Spinal cord (tissue), 9 donors: ENCODE measurements at regions not wholly inside any gene's neighbourhood (a gene's known extent, or its start where the extent isn't known, plus 50 kb on each side); places are given as distances from the start of the nearest gene placed in this dataset.

ENCODE experiments used
- DNase-seq, 6 donors: peaks; one replicate each; pipeline versions ENCODE4 v3.0.0 to v3.0.0-alpha.2; 2013 to 2015; ENCODE audit warnings: low spot score in 6 of 6, low read depth in 4 of 6
- H3K27ac ChIP-seq: one replicate; pipeline ENCODE4 v1.5.1; 2013; ENCODE audit warnings: low read depth, low read length, control low read depth
- H3K27me3 ChIP-seq: one replicate; pipeline ENCODE4 v1.6.1; 2013; ENCODE audit warnings: low read length; ENCODE audit not compliant: control insufficient read depth, insufficient read depth
- H3K36me3 ChIP-seq: one replicate; pipeline ENCODE4 v1.6.1; 2013; ENCODE audit warnings: low read length; ENCODE audit not compliant: control insufficient read depth, insufficient read depth
- H3K4me1 ChIP-seq: one replicate; pipeline ENCODE4 v1.6.1; 2013; ENCODE audit warnings: low read length; ENCODE audit not compliant: control insufficient read depth, insufficient read depth
- H3K4me3 ChIP-seq: one replicate; pipeline ENCODE4 v1.5.1; 2013; ENCODE audit warnings: low read depth, low read length, control low read depth
- H3K9me3 ChIP-seq: one replicate; pipeline ENCODE4 v1.6.1; 2013; ENCODE audit warnings: low read length; ENCODE audit not compliant: control insufficient read depth, insufficient read depth
- WGBS: methylation state at CpG from one replicate; pipeline ENCODE4 v1.1.5; 2013; ENCODE audit warnings: missing lambda C conversion rate; ENCODE audit not compliant: insufficient coverage; 5-methylcytosine and 5-hydroxymethylcytosine counted together
- donor health status: healthy.

DNA sequence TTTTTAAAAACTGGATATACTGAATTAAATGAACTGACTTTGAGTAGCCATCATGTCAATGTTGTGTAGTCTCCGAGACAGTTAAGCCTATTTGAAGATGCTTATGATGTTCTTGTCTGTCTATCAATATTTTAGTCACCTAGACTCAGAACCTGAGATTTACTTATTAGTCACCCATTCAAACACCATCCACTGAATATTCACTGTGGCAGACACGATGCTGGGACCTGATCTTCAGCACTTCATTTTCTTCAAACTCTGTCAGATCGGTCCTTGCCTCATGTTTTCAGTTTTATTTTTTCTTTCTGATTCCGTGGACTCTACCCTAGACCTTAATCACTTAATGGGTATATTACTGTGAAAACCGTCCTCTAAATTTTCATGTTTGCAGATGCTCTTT is 123.7 kb upstream of the MCHR2 start:
- WGBS = 100% methylated on average over 1 of the region's 5 CpGs
- H3K4me1 ChIP-seq = no peaks in the 10 kb centered on the region
- no peak for DNase-seq
- H3K27ac ChIP-seq = no peak overlapping the region
- peaks cover 4% of the 10 kb centered on the region for H3K27me3 ChIP-seq
- H3K36me3 ChIP-seq = no peaks in the 10 kb centered on the region
- H3K9me3 ChIP-seq = no peaks in the 10 kb centered on the region
- H3K4me3 ChIP-seq = no peak overlapping the region

- no peak overlapping the region for H3K27ac ChIP-seq
- 0% methylated on average over 1 of the region's 4 CpGs for WGBS
- H3K36me3 ChIP-seq = no peaks in the 10 kb centered on the region
- DNase-seq = peak; percentile 38 to 92 (median 66)
- H3K4me1 ChIP-seq = no peaks in the 10 kb centered on the region
- H3K27me3 ChIP-seq = peaks cover 12% of the 10 kb centered on the region
- no peak overlapping the region for H3K4me3 ChIP-seq
- H3K9me3 ChIP-seq = no peaks in the 10 kb centered on the region
Observed at GRCh38 chr6:100116411-100117194, 122.6 kb upstream of the MCHR2 start.

DNA sequence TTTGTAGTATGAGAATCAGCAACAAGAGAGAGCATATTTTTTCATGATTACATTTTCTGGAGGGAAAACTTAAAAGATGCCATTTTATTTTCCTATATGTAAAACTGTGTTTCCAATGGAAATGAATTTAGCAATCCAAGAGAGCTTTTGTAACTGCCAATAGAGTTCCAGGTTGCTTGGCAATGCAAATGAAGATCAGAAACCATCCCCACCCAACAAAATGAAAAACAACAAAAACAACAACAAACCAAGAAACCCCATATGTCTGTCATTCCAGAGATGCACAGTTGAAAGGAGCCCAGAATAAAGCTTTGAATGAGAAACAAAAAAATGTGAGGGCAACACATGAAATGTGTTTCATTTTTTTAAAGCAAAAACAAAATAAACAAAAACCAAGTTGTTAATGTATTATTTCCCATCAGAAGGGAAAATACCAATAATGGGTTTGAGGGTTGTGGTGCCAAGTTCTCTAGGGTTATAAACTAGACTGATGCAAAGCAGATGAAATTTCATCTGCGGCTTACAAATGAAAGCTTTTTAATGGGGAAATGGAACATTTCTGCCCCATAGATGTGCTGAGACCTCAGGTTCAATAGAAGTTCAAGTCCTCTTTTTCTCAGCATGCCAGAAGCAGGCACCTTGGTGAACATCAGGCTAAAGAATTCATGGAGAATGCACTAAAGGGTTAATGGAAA is 121.5 kb upstream of the MCHR2 start:
- no CpG with 5 or more reads among the region's 1 CpG for WGBS
- DNase-seq = peak in 1 of 6 donors; percentile 21
- H3K36me3 ChIP-seq = no peaks in the 10 kb centered on the region
- H3K4me1 ChIP-seq = no peaks in the 10 kb centered on the region
- no peak overlapping the region for H3K27ac ChIP-seq
- H3K4me3 ChIP-seq = no peak overlapping the region
- no peaks in the 10 kb centered on the region for H3K9me3 ChIP-seq
- H3K27me3 ChIP-seq = peaks cover 14% of the 10 kb centered on the region

DNA sequence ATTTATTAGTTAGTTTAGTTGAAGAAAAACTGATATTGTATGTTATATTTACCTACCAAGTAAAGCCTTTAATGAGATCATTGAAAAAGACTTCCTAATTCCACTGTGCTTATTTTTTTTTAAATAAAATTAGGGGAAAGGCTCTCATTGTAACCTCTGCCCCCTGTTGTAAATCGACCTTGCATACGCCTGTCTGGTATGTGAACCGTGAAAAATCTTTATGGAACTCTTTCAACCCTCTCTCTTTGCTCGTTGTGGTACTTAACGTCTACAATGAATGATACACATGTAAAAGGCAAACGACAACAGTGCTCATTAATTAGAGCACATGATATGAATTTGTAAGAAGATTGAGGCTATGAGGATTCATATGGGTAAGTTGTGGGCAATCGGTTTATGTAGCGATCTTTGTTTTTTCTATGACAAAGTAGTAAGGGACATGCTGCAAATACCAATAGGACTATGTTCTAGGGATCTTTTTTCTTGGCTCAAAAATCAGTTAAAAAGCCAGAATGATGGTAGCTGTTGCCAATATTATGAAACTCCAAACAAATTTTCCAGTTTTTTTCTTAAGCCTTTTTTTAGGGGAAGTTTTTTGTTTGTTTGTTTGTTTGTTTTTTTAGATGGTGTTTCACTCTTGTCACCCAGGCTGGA is 119.0 kb upstream of the MCHR2 start:
- no peaks in the 10 kb centered on the region for H3K9me3 ChIP-seq
- no peak for DNase-seq
- WGBS = 36% methylated on average over 4 of the region's 8 CpGs
- no peaks in the 10 kb centered on the region for H3K4me1 ChIP-seq
- no peaks in the 10 kb centered on the region for H3K36me3 ChIP-seq
- peaks cover 17% of the 10 kb centered on the region for H3K27me3 ChIP-seq
- H3K4me3 ChIP-seq = no peak overlapping the region
- H3K27ac ChIP-seq = no peak overlapping the region

GRCh38 chr6:100105919-100106529 is 112.0 kb upstream of the MCHR2 start:
- H3K36me3 ChIP-seq = no peaks in the 10 kb centered on the region
- no peaks in the 10 kb centered on the region for H3K4me1 ChIP-seq
- peaks cover 5% of the 10 kb centered on the region for H3K27me3 ChIP-seq
- H3K27ac ChIP-seq = no peak overlapping the region
- 52% methylated on average over 7 of the region's 7 CpGs for WGBS
- no peak overlapping the region for H3K4me3 ChIP-seq
- H3K9me3 ChIP-seq = no peaks in the 10 kb centered on the region
- no peak for DNase-seq

- peak in 1 of 6 donors; percentile 69 for DNase-seq
- Histone ChIP-seq H3K27me3 (no peaks in the 10 kb centered on the region), H3K4me3 (no peak overlapping the region), H3K36me3 (no peaks in the 10 kb centered on the region), H3K9me3 (no peaks in the 10 kb centered on the region), H3K27ac (no peak overlapping the region), H3K4me1 (no peaks in the 10 kb centered on the region)
- WGBS = 60% methylated on average over 1 of the region's 3 CpGs
Observed at GRCh38 chr6:100105138-100105537, 111.1 kb upstream of the MCHR2 start.

GRCh38 chr6:100103931-100104330 is 109.9 kb upstream of the MCHR2 start:
- no peak for DNase-seq
- Histone ChIP-seq H3K4me1 (no peaks in the 10 kb centered on the region), H3K9me3 (no peaks in the 10 kb centered on the region), H3K4me3 (no peak overlapping the region), H3K27ac (no peak overlapping the region), H3K36me3 (no peaks in the 10 kb centered on the region), H3K27me3 (no peaks in the 10 kb centered on the region)
- no CpG with 5 or more reads among the region's 2 CpGs for WGBS

DNA sequence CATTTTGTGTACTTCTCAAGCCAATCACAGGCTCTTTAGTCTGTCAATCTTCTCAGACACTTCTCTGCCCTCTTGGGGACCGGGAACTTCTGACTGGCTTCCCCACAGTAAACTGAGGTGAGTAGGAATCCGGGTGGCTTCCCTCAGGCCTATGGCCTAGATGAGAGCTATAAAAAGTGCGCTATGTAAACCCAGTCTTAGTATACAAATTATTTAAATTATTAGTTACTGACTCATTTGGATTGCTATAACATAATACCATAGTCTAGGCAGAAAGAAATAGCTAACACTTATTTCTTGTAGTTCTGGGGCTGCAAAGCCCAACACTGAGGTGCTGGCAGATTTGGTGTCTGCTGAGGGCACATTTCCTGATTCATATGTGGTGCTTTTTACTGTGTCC is 109.2 kb upstream of the MCHR2 start:
- H3K36me3 ChIP-seq = no peaks in the 10 kb centered on the region
- H3K4me3 ChIP-seq = no peak overlapping the region
- no peaks in the 10 kb centered on the region for H3K9me3 ChIP-seq
- no peak overlapping the region for H3K27ac ChIP-seq
- H3K4me1 ChIP-seq = no peaks in the 10 kb centered on the region
- DNase-seq = no peak
- H3K27me3 ChIP-seq = no peaks in the 10 kb centered on the region
- no CpG with 5 or more reads among the region's 3 CpGs for WGBS

GRCh38 chr6:100101644-100102043 is 107.6 kb upstream of the MCHR2 start:
- H3K27ac ChIP-seq = no peak overlapping the region
- no peaks in the 10 kb centered on the region for H3K4me1 ChIP-seq
- H3K27me3 ChIP-seq = no peaks in the 10 kb centered on the region
- H3K4me3 ChIP-seq = no peak overlapping the region
- H3K9me3 ChIP-seq = no peaks in the 10 kb centered on the region
- no peaks in the 10 kb centered on the region for H3K36me3 ChIP-seq
- no CpG with 5 or more reads among the region's 3 CpGs for WGBS
- DNase-seq = no peak
